Esophagus mucosa (tissue), 1 donor: ENCODE measurements at regions not wholly inside any gene's neighbourhood (a gene's known extent, or its start where the extent isn't known, plus 50 kb on each side); places are given as distances from the start of the nearest gene placed in this dataset.
"Not testable (repeated sequence)": the region's sequence is repeated elsewhere in the genome, so short reads cannot be mapped to it uniquely, and the experiment has no call there.

Source experiments
- ATAC-seq: fragments of 200-7000 bp; cut with Tn5 transposase; one replicate; pipeline ENCODE4 v1.9.1; 2020
- donor health status: DM: yes; HTN: yes; CAD: no.

- ATAC-seq = no peak
These were observed 951.5 kb downstream of the KCNT2 start for GRCh38 chr1:195656780-195657179.

GRCh38 chr1:195648875-195649274 is 959.4 kb downstream of the KCNT2 start:
- ATAC-seq = not testable (repeated sequence)

DNA sequence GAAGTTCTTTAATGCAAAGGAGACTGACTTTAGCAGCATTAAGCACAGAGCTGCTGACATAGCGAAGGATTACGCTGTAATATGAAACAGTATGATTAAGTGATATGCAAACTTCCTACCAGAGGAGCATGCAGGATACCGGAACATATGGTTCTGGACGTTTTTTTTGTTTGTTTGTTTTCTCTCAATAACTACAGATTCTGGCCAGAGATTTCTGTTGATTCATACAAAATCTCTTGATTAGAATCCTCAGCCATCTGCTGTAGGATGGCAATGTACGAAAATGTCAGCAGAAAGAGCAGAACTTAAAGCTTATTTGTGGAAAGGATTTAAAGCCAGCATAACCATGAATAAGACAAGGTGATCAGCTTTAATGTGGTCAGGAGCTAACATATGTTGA is 970.7 kb downstream of the KCNT2 start:
- no peak for ATAC-seq

DNA sequence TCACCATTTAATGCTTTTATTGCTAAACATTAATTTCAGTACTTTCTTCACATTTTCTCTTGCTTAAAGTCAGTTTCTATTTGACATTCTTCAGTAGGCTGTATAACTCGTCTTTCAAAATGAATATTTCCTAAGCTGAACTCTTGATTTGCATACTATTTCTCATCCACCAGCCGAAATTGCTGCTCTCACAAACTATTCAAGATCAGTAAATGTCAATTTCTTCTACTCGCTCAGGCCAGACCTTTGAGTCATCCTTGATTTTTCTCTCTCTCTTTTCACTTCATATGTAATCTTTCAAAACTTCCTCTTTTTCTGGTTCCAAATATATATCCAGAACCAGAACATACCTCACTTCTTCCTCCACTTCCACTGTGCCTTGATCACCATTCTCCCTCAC is 990.0 kb downstream of the KCNT2 start:
- no peak for ATAC-seq

DNA sequence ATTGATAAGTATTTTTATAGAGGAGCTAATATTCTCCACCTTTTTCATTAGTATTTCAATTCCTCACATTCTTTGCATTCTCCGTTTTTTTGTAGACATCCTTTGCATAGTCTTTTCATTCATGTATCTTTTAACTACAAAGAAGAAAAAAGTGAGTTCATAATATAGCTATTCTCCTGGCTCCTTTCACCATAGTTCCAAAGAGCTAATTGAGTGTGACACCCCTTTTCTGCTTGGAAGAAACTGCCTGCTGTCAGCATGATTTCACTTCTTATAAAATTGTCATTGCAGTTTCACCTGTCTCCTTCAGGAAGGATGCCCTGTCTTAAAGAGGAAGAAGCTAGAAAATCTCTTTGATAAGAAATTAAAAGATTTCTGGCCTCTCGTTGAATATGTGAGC is 991.1 kb downstream of the KCNT2 start:
- no peak for ATAC-seq

DNA sequence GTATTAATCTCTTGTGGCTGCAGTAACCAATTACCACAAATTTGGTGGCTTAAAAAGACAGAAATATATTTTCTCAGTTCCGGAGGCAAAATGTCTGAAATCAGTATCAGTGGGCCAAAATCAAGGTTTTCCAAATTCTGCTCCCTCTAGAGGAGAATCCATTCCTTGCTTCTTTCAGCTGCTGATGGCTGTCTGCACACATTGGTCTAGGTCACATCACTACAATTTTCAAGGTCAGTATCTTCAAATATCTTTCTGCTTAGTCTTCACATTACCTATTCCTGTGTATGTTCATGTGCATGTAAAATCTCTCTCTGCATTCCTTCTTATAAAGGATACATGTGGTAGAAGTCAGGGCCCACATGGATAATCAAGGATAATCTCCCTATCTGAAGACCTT is 999.4 kb downstream of the KCNT2 start:
- no peak for ATAC-seq

DNA sequence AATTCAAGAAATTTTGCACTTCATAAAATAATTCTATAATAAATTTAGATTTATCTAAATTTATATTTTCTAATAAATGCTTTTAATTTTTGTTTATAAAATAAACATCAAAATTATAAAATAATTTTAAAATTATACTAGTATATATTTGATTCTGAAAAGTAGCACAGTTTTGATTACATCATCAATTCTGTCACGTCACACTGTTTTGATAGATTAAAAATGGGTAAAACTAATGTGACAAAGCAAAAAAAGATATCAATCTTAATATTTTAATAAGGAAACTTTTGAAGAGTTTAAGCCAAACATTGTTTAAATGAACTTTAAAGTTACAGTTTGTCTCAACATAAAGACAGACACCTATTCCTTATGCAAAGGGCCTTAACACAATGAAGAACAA is 1001.8 kb downstream of the KCNT2 start:
- no peak for ATAC-seq

DNA sequence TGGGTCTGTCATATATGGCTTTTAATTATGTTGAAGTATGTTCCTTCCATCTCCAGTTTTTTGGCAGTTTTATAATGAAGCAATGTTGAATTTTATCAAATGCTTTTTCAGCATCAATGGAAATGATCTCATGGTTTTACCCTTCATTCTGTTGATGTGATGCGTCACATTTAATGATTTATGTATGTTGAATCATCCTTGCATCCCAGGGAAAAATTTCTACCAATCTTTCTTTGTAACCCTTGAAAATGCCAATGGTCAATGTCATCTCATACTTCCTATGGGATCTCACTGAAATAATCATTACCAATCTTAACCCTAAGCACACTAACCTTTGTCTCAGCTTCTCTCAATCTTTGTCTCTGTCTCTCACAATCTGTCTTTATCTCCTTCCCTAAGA is 1004.0 kb downstream of the KCNT2 start:
- no peak for ATAC-seq

DNA sequence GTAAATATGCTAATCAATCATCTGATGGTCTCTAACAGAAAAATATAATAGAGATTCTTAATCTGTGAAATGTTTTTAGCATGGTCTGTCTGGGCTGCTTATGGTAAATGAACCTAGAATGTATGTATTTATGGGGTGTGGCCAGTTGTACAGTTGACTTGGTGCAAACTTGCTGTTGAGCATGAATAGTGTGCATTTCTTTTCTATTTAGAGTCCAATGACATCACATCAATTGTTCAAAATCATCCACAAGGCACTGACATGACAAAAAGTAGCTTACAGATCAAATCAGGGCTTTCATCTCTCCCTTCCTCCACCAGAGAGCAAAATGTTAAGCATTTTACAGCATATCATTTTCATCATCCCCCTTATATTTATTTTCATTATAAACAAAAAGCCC is 1010.3 kb downstream of the KCNT2 start:
- no peak for ATAC-seq

GRCh38 chr1:195594773-195595172 is 1013.5 kb downstream of the KCNT2 start:
- ATAC-seq = no peak

- no peak for ATAC-seq
These were observed 1013.9 kb downstream of the KCNT2 start for GRCh38 chr1:195594322-195594721.

GRCh38 chr1:195591917-195592672 is 1016.1 kb downstream of the KCNT2 start:
- ATAC-seq = peak; percentile 87

- ATAC-seq = no peak
These were observed 1017.6 kb downstream of the KCNT2 start for GRCh38 chr1:195590649-195591048.

GRCh38 chr1:195584870-195585624 is 1023.2 kb downstream of the KCNT2 start:
- ATAC-seq = peak; percentile 83

DNA sequence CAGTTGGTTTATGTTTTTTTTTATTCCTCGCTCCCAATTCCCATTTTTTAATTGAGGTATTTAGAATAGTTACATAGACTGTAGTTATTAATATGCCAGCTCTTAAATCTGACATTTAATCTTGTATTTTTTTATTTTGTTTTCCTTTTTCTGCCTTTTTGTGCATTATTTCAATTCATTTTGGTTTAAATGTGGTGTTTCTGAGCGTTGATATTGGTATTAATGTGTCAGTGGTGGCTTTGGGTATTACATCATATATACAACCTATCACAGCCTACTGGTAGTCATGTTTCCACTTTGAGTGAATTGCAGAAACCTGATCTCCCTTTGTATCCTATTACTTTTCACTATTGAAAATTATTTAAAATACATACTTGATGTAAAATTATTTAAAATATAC is 1027.3 kb downstream of the KCNT2 start:
- ATAC-seq = no peak

DNA sequence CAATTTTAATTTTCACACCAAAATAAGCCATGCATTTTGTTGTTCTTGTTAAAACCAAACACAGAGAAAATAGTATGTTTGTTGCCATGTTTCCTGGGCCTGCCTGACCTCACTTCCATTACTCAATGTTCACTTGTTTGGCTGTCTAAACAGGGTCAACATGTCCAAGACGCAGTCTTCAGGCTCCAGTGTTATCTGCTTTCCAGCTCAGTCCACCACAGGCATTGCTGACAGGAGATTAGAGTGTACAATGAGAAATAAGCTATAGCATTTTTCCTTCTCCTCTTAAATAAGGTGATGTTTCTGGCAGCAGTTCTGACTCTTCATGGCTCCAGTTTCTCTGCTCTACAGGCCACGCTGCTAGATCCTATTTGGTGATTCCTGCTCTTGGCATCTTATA is 1030.5 kb downstream of the KCNT2 start:
- no peak for ATAC-seq

DNA sequence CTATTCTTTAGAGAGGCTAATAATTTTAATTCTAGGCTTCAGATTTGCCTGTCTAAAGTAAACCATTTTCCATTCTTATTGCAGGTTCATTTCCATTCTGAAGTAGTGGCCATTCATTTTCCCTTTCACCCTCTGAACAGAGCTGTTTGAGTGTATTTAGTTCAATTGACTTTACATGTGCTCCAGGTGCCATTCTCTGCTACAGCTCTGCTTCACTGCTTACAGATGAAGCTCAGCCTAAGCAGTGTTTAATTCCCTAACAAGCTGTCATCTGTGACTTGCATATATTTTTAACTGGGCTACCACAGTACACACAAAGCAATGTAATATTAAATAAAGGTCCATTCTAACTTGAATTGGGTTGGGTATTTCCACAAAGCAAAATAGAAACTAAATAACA is 1031.6 kb downstream of the KCNT2 start:
- no peak for ATAC-seq

DNA sequence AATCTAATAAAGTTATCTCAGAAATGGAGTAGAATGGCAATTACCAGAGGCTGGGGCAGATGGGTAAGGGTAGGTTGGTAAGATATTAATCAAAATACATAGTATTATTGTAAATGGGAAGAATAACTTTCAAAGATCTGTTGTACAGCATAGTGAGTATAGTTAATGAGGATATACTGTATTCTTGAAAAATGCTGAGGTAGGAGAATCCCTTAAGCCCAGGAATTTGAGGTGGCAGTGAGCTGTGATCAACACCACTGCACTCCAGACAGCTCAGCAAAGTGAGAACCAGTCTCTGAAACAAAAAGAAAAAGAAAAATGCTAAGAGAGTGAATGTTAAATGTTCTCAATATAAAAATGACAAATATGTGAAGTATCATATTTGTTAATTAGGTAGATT is 1033.7 kb downstream of the KCNT2 start:
- ATAC-seq = peak; percentile 46

GRCh38 chr1:195569934-195570333 is 1038.3 kb downstream of the KCNT2 start:
- ATAC-seq = no peak

- ATAC-seq = no peak
These were observed 1039.9 kb downstream of the KCNT2 start for GRCh38 chr1:195568389-195568788.

DNA sequence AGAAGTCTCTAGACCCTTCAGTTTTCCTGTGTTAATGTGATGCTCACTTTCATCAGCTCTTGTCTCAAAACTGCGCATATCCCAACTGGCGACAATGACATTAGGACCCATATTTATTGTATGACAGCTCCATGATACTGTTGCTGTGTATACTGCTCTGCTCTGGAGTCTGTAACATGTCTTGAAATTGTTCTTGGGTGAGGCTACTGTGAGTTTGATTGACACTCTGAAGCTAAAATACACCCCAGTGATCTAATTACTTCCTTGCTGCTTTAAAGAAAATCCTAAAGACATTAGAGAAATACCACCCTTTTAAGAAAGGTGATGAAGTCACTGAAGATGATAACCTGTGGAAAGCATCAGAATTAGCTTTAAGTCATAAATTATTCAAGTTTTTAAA is 1046.2 kb downstream of the KCNT2 start:
- no peak for ATAC-seq

- ATAC-seq = peak; percentile 77
These were observed 1058.0 kb downstream of the KCNT2 start for GRCh38 chr1:195550071-195550862.

DNA sequence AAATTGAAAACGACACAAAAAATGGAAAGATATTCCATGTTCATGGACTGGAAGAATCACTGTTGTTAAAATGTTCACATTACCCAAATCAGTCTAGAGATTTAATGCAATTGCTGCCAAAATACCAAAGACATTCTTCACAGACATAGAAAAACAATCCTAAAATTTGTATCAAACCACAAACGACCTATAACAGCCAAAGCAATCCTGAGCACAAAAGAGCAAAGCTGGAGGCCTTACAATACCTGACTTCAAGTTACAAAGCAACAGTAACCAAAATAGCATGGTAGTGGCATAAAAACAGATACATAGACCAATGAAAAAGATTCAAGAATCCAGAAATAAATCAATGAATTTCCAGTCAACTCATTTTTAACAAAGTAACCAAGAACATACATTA is 1077.3 kb downstream of the KCNT2 start:
- no peak for ATAC-seq

DNA sequence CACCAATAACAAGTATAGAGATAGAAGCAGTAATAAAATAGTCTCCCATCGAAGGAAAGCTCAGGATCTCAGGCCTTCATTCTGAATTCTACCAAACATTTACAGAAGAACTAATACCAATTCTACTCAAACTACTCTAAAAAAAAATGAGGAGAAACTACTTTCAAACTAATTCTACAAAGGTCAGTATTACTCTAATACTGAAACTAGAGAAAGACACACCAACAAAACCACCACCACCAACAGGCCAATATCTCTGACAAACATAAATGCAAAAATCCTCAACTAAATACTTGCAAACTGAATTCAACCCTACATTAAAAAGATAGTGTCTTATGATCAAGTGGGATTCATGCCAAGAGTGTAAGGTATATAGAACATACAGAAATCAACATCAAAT is 1078.4 kb downstream of the KCNT2 start:
- no peak for ATAC-seq
